ENCODE measurements at regions not wholly inside any gene's neighbourhood (a gene's known extent, or its start where the extent isn't known, plus 50 kb on each side); places are given as distances from the start of the nearest gene placed in this dataset.
"Not testable (repeated sequence)": the region's sequence is repeated elsewhere in the genome, so short reads cannot be mapped to it uniquely, and the experiment has no call there.

DNA sequence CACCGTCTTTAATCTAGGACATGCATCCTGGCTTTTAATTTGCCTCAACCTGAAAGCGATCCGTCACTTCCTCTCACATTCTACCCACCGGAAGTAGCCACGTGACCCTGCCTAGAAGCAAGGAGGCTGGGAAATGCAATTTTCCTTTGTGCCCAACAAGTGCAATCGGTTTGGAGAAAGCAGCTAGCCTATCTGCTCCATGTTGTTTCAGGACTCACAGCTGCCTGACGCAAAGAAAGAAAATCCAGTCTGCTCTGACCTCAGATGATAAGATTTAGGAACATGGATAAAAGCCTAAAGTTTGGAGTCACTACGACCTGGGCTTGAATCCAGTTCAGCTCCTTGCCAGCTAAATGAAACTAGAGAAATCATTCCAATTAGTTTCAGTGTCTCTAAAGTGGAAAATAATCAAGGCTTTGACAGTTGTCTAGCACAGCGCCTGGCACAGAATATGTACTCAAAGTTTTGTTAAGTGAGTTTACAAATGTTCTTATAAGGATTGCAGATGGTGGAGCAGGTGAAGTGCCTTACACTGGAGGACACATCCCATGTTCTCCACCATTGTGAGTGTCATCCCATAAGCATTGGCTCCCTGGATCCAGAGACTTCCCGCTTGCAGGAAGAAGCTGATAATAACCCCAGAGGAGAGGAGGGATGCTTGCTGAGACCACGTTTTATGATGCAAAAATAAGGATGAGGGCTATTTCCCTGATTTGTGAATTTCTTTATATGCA, 553.7 kb downstream of the MN1 start:
- H3K27me3 Mint-ChIP-seq = peaks cover 4% of the 10 kb centered on the region
- H3K36me3 Mint-ChIP-seq (ENCODE audit: low read depth) = no peaks in the 10 kb centered on the region
- no peaks in the 10 kb centered on the region for H3K9me3 Mint-ChIP-seq
- H3K4me1 Mint-ChIP-seq (ENCODE audit: low read depth) = peaks cover 7% of the 10 kb centered on the region
- intact Hi-C loops (cut with micrococcal nuclease) = no loop called here
- no peak overlapping the region for H3K27ac Mint-ChIP-seq
- no peak overlapping the region for H3K4me3 Mint-ChIP-seq

DNA sequence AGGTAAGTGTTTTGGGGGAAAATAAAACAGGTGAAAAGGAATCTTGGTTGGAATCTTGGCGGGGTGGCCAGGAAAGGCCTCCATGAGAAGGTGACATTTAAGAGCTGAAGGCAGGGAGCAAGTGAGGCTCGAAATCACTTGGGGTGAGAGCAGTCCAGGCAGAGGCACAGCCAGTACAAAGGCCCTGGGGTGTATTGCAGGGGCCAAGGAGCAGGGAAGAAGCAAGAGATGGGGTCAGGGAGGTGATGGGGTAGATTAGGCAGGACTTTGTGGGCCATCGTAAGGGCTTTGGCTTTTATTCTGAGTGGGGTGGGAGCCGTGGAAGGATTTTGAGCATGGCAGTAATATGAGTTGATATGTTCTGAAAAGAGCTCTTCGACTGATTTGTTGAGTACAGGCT, 551.1 kb downstream of the MN1 start:
- no peak overlapping the region for H3K4me3 Mint-ChIP-seq
- H3K36me3 Mint-ChIP-seq (ENCODE audit: low read depth) = peaks cover under 1% of the 10 kb centered on the region
- H3K4me1 Mint-ChIP-seq (ENCODE audit: low read depth) = peaks cover 11% of the 10 kb centered on the region
- peaks cover 5% of the 10 kb centered on the region for H3K9me3 Mint-ChIP-seq
- no peak overlapping the region for H3K27ac Mint-ChIP-seq
- intact Hi-C loops (cut with micrococcal nuclease) = no loop called here
- peaks cover 5% of the 10 kb centered on the region for H3K27me3 Mint-ChIP-seq

DNA sequence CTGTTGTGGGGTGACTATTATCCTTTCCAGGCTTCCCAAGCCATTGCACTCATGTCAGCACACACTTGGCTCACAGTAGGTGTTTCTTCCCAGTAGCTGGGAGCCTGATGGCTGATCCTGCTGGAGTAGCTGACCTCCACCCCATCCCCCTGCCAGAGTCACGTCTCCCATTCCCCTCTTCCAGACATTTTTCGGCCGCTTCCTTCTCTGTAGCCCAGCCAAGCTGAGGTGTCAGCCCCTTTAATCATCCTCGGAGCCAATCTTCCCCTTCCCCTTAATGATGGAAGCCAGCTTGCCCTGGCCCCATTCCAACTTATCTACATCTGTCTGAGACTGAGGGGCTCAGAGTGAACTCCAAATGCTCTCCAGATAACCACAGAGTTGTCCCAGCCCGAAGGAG, 550.7 kb downstream of the MN1 start:
- Mint-ChIP-seq H3K4me1 (ENCODE audit: low read depth) (peaks cover 11% of the 10 kb centered on the region), H3K9me3 (peaks cover 10% of the 10 kb centered on the region), H3K36me3 (ENCODE audit: low read depth) (peaks cover 4% of the 10 kb centered on the region), H3K4me3 (no peak overlapping the region), H3K27ac (no peak overlapping the region), H3K27me3 (peaks cover 8% of the 10 kb centered on the region)
- intact Hi-C loops (cut with micrococcal nuclease) = no loop called here

DNA sequence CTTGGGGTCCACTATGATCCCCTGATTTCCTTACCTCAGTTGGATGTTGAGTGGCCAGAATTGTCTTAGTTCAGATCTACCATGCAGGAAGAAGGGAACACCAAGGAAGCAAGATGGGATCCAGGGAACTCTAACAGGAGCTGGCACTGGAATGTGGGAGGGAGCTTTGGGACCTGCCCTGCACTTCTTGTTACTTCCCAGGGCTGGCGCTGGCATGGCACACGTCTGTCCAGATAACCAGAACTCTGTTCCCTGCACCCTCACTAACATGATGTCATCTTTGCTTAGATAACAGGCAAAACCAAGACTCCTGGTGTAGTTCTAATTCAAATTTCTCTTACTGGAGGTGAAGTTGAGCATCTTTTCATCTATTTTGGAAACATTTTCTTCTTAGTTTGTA, 550.0 kb downstream of the MN1 start:
- Mint-ChIP-seq H3K4me3 (no peak overlapping the region), H3K9me3 (peaks cover 14% of the 10 kb centered on the region), H3K27ac (no peak overlapping the region), H3K36me3 (ENCODE audit: low read depth) (peaks cover 4% of the 10 kb centered on the region), H3K4me1 (ENCODE audit: low read depth) (peaks cover 11% of the 10 kb centered on the region), H3K27me3 (peaks cover 7% of the 10 kb centered on the region)
- intact Hi-C loops (cut with micrococcal nuclease) = no loop called here

DNA sequence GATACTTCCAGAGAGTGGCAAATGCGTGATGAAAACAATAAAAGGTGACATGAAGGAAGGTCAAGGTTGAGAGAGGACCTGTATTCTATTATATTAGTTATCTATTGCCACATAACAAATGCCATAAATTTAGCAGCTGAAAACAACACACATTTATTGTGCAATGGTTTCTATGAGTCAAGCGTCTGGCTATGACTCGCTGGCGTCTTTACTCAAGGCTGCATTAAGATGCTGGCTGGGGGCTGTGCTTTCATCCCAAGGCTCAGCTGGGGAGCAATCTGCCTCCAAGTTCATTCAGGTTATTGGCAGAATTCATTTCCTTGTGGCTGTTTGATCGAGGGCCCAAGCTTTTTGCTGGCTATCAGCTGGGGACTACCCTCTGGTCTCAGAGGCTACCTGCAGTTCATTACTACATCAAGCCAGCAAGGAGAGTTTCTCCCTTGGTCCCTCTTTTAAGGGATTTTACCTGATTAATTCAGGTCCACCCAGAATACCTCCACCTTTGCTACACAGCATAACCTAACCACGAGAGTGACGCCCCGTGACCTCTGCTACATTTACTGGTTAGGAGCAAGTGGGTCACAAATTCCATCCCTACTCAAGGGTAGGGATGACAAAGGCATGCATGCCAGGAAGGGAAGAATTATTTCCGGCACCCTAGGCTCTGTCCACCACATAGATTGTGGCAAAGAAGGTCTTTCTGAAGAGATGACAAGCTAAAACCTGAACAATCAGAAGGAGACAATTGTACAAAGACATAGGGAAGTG, 549.1 kb downstream of the MN1 start:
- no peak overlapping the region for H3K4me3 Mint-ChIP-seq
- intact Hi-C loops (cut with micrococcal nuclease) = no loop called here
- H3K9me3 Mint-ChIP-seq = peaks cover 14% of the 10 kb centered on the region
- H3K36me3 Mint-ChIP-seq (ENCODE audit: low read depth) = peaks cover 4% of the 10 kb centered on the region
- H3K27me3 Mint-ChIP-seq = peaks cover 7% of the 10 kb centered on the region
- H3K27ac Mint-ChIP-seq = no peak overlapping the region
- peaks cover 11% of the 10 kb centered on the region for H3K4me1 Mint-ChIP-seq (ENCODE audit: low read depth)

DNA sequence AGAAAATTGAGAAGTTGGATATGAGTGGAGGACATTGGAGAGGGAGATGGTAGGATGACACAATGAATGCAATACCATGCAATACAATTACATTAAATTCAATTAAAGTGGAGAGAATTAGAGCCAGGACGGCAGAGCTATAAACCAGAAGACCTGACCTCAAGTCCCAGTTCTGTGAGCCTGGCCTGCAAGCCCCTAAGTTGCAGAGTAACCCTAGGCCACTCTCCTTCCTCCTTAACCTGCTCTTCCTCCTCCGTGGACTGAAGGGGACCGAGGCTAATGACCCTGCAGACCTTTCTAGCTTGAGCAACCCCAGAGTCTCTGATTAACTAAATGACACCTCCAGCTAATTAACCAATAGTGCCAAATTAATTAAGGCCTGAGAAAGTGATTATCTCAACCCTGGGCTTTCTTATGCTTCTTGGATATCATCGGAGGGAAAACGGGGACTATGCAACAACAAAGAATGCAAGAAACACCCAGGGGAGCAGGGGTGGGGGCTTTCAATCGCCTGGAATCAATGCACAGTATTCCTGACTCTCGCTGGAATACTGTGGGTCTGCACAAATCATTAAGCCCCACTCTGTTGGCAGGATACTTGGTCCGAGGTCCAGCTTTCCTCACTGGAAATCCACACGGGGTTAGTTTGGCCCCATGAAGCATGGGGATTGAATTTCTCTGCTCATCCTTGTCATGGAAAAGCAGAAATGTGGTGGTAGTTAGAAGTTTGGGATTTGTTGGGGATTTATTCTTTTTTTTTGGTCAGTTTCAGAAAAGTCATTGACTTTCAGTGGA, 548.3 kb downstream of the MN1 start:
- no peak overlapping the region for H3K27ac Mint-ChIP-seq
- intact Hi-C loops (cut with micrococcal nuclease) = no loop called here

DNA sequence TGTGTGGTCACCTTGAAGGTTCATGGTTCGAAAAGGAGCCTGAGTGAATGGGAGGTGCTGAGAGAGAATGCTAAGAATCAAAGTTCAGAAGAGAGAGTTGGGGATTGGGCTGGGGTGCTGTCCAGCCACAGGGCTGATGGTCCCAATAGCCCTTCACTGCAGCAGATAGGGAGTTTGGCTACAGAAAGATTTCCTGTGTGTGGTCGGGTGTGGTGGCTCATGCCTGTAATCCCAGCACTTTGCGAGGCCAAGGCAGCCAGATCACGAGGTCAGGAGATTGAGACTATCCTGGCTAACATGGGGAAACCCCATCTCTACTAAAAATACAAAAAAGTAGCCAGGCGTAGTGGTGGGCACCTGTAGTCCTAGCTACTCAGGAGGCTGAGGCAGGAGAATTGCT, 547.5 kb downstream of the MN1 start:
- H3K4me3 Mint-ChIP-seq; H3K27ac Mint-ChIP-seq; intact Hi-C loops (cut with micrococcal nuclease); H3K36me3 Mint-ChIP-seq (ENCODE audit: low read depth): not testable (repeated sequence)
- Mint-ChIP-seq H3K4me1 (ENCODE audit: low read depth) (peaks cover 11% of the 10 kb centered on the region), H3K27me3 (peaks cover 13% of the 10 kb centered on the region), H3K9me3 (peaks cover 14% of the 10 kb centered on the region)

More for the DNA sequence above, 548.3 kb downstream of the MN1 start:
- Mint-ChIP-seq H3K9me3 (peaks cover 14% of the 10 kb centered on the region), H3K27me3 (peaks cover 12% of the 10 kb centered on the region), H3K4me3 (no peak overlapping the region), H3K4me1 (ENCODE audit: low read depth) (peaks cover 11% of the 10 kb centered on the region), H3K36me3 (ENCODE audit: low read depth) (peaks cover 4% of the 10 kb centered on the region)

DNA sequence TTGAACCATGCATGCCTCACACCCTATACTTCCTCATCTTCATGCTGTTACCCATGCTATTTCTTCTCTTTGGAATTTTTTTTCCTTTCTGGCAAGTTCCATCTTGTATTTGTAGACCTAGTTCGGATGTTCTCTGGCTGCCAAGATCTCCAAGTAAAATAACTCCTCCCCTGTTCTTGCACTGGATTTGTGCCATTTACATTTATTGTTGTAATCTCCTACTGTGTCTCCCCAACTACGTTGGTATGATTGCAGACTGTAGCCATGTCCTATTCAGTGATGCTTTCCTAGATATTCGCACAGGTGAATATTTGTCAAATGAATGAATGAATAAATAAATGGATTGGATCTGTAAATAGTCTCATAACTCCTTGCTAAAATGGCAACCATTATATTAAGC, 546.0 kb downstream of the MN1 start:
- peaks cover 14% of the 10 kb centered on the region for H3K9me3 Mint-ChIP-seq
- peaks cover 11% of the 10 kb centered on the region for H3K4me1 Mint-ChIP-seq (ENCODE audit: low read depth)
- no peak overlapping the region for H3K27ac Mint-ChIP-seq
- H3K4me3 Mint-ChIP-seq = no peak overlapping the region
- H3K27me3 Mint-ChIP-seq = peaks cover 16% of the 10 kb centered on the region
- intact Hi-C loops (cut with micrococcal nuclease) = no loop called here
- peaks cover 4% of the 10 kb centered on the region for H3K36me3 Mint-ChIP-seq (ENCODE audit: low read depth)

DNA sequence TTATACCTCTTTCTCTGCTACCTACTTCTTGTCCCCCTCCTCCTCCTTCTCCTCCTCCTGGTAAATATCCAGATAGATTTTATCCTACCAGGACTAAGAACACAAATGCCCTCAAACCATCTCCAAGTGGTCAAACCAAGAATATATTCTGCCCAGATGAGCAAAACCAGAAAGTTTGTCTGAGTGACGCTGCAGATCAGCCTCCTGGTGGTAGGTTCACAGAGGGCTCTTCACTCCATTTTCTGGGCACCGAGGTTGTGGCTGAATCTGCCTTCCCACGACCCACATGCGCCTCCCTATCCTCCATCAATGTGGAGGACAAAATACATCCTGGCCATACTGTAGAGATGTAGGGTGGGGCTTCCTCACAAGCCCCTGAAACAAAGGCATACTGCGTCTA, 543.6 kb downstream of the MN1 start:
- Mint-ChIP-seq H3K4me1 (ENCODE audit: low read depth) (peaks cover 3% of the 10 kb centered on the region), H3K27me3 (peaks cover 13% of the 10 kb centered on the region), H3K36me3 (ENCODE audit: low read depth) (peaks cover 4% of the 10 kb centered on the region), H3K9me3 (peaks cover 14% of the 10 kb centered on the region), H3K27ac (no peak overlapping the region), H3K4me3 (no peak overlapping the region)
- intact Hi-C loops (cut with micrococcal nuclease) = no loop called here

DNA sequence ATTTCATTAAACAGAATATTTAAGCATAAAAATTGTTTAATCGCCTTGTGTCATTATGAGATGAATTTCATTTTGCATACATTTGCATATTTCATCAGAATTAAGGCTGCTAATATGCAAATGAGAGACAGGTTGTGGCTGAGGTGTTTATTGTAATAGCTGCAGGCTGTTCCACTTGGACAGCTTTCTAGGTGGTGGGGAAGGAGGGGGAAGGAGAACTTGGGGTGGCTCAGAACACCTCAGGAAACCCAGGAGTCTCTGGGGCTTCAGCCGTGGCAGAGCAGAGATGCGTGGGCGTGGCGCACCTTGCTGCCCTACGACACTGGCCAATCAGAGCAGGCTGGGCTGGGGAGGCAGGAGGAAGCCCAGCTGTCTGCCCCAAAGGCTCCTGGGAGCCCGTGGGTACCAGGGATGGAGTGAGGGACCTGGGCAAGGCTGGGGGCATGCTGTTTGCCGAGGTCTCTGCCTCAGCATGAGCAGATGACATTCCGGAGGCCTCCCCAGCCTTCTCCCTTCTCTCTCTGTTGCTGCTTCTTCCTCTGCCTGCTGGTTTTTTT, 542.9 kb downstream of the MN1 start:
- H3K27me3 Mint-ChIP-seq = peaks cover 13% of the 10 kb centered on the region
- intact Hi-C loops (cut with micrococcal nuclease) = no loop called here
- H3K27ac Mint-ChIP-seq = no peak overlapping the region
- no peaks in the 10 kb centered on the region for H3K4me1 Mint-ChIP-seq (ENCODE audit: low read depth)
- H3K9me3 Mint-ChIP-seq = peaks cover 14% of the 10 kb centered on the region
- no peak overlapping the region for H3K4me3 Mint-ChIP-seq
- peaks cover 4% of the 10 kb centered on the region for H3K36me3 Mint-ChIP-seq (ENCODE audit: low read depth)

DNA sequence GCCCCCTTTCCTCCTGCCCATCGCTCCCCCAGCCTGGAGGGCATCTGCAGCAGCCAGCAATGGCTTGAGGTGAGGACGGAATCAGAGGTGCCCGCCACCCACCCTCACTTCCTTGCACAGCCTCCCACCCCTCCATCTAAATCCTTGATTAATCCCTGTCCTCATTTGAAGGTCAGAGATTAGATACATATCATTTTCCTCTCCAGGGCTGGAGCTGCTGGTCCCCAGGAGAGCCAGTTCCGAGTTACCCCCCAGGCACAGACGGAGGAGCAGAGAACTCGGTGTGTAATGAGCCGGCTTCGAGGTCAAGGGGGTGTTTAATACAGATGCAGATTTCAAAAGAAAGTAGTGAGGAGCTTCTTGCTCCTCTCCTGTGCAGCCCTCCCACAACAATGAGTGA, 542.1 kb downstream of the MN1 start:
- H3K27ac Mint-ChIP-seq = no peak overlapping the region
- intact Hi-C loops (cut with micrococcal nuclease) = no loop called here
- no peaks in the 10 kb centered on the region for H3K4me1 Mint-ChIP-seq (ENCODE audit: low read depth)
- peaks cover 4% of the 10 kb centered on the region for H3K36me3 Mint-ChIP-seq (ENCODE audit: low read depth)
- peaks cover 14% of the 10 kb centered on the region for H3K9me3 Mint-ChIP-seq
- no peak overlapping the region for H3K4me3 Mint-ChIP-seq
- peaks cover 18% of the 10 kb centered on the region for H3K27me3 Mint-ChIP-seq

DNA sequence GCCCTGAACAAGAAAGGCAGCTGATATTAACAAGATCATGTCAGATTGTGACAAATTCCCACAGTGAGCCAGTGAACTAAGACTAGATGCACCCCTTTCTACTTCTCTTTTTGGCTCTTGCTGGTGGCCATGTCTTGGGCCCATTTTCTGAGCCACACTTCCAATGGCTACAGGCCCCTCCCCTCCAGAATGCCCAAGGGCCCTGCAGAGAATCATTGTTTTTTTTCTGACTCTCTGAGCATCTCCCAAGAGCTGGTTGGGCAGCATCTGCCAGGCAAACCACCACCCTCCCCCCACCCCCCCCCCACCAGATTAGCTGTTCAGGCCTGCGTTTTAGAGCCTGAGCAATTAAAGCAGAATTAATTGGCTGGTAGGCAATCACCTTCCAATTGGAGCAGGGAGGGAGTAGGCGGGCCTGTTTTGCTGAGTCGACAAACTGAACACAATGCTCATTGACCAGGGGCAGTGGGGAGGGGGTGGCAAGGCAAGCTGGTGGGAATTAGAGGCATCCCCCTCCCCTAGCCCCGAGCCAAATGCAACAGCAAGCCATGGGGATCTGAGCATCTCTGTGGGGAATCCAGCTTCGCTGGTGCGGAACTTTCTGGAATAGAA, 541.4 kb downstream of the MN1 start:
- intact Hi-C loops (cut with micrococcal nuclease) = no loop called here
- peaks cover 11% of the 10 kb centered on the region for H3K9me3 Mint-ChIP-seq
- H3K4me3 Mint-ChIP-seq = no peak overlapping the region
- H3K4me1 Mint-ChIP-seq (ENCODE audit: low read depth) = no peaks in the 10 kb centered on the region
- peaks cover 18% of the 10 kb centered on the region for H3K27me3 Mint-ChIP-seq
- H3K36me3 Mint-ChIP-seq (ENCODE audit: low read depth) = peaks cover 4% of the 10 kb centered on the region
- H3K27ac Mint-ChIP-seq = no peak overlapping the region

DNA sequence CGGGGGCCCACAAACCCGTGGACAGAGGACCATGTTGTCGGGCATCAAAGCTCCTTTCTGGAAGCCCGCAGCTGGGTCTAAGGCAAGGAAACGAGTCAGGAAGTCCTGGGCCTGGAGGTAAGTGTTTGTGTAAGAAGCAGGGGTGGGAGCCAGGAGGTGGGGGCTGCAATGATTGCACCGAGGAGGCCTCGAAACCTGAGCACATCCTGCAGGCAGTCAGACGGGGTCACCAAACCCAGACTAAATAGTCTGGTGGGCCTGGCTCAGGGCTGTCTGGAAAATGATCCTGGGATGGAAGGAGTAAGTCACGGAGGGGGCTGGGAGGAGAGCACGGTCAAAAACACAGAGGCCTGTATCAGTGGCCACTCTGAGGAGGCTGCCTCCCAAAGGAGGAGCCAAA, 539.2 kb downstream of the MN1 start:
- Mint-ChIP-seq H3K27me3 (peaks cover 14% of the 10 kb centered on the region), H3K27ac (no peak overlapping the region), H3K36me3 (ENCODE audit: low read depth) (no peaks in the 10 kb centered on the region), H3K4me3 (no peak overlapping the region), H3K4me1 (ENCODE audit: low read depth) (no peaks in the 10 kb centered on the region), H3K9me3 (no peaks in the 10 kb centered on the region)
- intact Hi-C loops (cut with micrococcal nuclease) = no loop called here

Measured in dendritic cell treated with granulocyte-macrophage colony-stimulating factor and Interleukin-4, amounts not matched to agents 40 ng/mL and 50 ng/mL, for 4 days (primary cell).